Colon (tissue), 2 donors: ENCODE measurements at regions not wholly inside any gene's neighbourhood (a gene's known extent, or its start where the extent isn't known, plus 50 kb on each side); places are given as distances from the start of the nearest gene placed in this dataset.

Source experiments
- FAIRE-seq: peaks from 2 replicates; lab custom pipeline; 2012; peaks lifted over from hg19 to GRCh38; lab: Jason Lieb, UNC
- donor health status: control.
- donor health status: control.

DNA sequence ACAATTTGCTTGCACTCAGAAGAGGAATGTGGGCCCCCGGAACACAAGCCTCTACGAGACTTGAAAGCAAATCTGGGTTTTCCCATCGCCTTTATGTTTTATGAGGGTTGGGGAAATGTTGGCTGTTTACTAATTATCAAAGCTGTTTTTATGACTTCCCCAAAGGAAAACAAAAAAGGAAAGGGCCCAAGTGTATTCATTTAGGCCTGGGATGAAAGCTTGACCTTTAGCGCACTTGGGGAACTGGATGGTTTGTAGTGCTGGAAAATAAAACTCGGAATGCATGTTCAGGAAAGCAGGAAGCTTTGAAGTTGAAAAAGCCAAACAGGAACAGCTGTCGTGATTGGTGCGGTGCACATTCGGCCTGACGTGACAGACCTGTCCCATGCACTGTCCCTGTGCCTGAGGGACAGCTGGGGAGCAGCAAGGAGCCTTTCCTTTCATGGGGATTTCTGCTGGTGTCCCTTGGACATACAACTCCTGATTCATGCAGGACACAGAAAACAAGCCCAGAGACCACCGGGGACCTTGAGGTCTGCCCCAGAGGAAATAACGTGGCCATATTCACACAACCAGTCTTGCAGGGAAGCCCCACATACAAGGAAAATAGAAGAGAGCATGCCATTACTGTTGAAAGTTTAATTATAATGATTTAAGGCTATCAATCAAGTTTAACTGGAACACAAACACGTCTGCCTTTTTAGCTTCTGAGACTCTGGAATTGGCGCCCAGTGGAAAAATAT is 169.7 kb upstream of the APCDD1 start:
- no peak for FAIRE-seq

DNA sequence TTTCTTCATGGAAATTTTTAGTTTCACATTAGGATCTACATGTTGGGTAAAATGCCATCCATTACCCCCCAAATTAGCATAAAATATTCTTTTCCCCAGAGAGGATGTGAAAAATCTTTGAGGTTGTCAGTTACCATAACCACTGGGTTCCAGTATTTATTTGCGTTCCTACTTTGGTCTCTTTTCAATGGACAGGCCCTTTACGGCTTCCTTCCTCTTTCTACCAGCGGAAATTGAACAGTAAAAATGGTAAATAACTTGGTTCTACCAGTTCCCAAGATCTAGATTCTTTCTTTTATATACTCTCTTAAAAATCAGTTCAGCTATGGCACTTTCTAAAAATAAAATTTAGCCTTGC is 169.2 kb upstream of the APCDD1 start:
- FAIRE-seq = no peak

- no peak for FAIRE-seq
Observed at GRCh38 chr18:10286580-10287150, 167.8 kb upstream of the APCDD1 start.

GRCh38 chr18:10289251-10289650 is 165.2 kb upstream of the APCDD1 start:
- FAIRE-seq = no peak

GRCh38 chr18:10289951-10290637 is 164.3 kb upstream of the APCDD1 start:
- FAIRE-seq = no peak

GRCh38 chr18:10290638-10291235 is 163.7 kb upstream of the APCDD1 start:
- no peak for FAIRE-seq

- FAIRE-seq = no peak
Observed at GRCh38 chr18:10291568-10291981, 162.9 kb upstream of the APCDD1 start.

DNA sequence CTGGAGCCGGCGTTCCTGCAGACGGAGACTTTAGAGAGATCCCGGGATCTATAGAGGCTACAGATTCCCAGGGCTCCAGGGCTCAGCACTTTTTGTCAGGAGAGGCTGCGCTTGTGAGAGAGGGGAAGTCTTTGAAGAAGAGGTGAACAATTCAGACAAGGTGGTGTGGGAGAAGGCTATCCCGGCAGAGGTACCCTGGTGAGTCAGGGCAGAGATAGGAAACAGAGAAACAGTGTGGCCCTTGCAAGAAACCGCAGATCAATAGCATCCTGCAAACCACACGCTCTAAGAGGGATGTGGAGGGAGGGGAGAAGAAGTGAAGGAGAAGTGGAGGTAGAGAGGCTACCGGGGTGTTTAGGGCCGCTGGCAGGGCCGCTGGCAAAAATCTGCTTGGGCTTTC is 160.5 kb upstream of the APCDD1 start:
- no peak for FAIRE-seq

DNA sequence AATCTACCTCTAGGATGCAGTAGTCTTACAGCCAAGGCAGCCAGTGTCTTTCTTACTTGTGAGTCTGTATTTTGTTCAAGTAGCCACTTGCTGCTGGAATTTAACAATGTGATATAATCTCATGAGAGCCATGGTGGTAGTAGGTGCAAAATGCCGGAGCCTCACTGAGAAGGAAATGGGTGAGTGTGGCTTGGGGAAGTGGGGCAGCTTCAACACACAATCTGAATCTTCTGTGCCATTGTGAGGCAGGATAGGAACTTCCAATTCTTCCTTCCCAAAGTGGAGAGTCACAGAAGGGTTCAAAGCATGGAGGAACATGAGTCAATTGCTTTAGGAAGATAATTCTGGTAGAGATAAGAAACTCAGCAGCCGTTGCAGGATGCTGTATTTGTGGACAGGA is 158.7 kb upstream of the APCDD1 start:
- no peak for FAIRE-seq

DNA sequence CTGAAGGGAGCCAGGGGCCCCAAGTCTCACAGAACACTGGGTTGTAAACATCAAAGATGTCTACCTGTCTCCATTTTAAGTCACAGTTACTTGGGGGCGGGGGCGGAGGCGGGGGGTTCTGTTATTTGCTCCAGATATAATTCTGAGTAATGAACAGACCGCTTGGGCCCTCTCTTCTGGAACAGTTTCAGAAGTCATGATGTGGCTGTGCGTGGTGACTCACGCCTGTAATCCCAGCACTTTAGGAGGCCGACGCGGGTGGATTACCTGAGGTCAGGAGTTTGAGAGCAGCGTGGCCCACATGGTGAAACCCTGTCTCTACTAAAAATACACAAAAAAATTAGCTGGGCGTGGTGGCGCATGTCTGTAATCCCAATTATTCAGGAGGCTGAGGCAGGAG is 157.9 kb upstream of the APCDD1 start:
- FAIRE-seq = no peak

GRCh38 chr18:10297086-10297485 is 157.3 kb upstream of the APCDD1 start:
- FAIRE-seq = no peak

DNA sequence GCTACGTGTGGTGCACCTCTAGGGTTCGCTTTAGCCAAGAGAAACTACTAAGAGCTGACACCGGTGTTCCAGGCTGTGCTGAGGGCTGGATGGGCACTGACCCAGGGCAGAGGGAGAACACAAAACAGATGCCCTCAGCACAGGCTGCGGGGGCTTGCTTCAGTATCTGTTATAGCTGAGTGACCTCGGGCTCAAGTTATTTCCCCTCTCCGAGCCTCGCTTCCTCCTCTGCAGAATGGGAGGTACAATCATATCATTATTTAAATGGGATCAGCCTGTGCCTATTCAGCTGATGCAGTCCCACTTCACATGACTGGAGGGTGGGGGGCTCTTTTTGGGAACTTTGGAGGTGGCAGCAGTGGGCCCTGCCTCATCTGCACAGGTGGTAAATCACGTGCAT is 156.1 kb upstream of the APCDD1 start:
- FAIRE-seq = no peak

DNA sequence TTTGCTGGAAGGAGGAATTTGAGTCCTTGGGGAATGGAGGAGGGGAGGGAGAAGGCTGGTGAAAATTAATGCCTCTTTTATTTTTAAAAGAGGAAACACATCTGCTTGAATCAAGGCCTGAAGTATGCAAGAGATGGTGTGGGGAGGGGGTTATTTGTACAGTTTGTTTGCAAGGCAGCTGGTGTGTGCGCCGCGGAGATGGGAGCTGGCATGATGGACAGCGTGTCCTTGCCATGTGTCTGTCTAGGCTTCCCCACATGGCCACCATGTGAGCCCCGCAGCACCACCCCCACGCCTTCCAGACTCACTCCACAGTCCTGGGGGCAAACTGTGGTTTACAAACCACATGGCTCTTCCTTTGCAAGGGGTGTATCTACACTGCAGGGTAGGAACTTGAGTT is 154.8 kb upstream of the APCDD1 start:
- FAIRE-seq = no peak

DNA sequence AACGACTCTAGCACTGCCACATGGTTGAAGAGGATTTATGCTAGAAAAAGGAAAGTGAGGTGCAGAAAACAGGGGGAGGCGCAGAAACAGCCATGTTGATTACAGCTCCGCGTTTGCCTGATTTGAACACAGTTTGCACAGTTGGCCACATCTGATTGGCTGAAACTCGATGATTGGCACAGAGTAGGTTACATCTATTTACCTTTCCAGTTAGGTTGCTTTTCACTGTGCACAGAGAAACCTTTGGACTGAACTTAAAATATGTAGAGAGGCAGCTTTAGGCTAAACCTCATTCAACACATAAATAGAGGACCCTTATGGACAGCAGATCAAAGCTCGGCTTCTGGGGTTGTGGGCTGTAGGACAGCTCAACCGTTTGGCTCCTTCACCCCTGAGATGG is 153.7 kb upstream of the APCDD1 start:
- no peak for FAIRE-seq

GRCh38 chr18:10301831-10302483 is 152.5 kb upstream of the APCDD1 start:
- FAIRE-seq = no peak

GRCh38 chr18:10303171-10303570 is 151.3 kb upstream of the APCDD1 start:
- no peak for FAIRE-seq

- no peak for FAIRE-seq
Observed at GRCh38 chr18:10304853-10305252, 149.6 kb upstream of the APCDD1 start.

GRCh38 chr18:10306779-10307178 is 147.7 kb upstream of the APCDD1 start:
- no peak for FAIRE-seq

DNA sequence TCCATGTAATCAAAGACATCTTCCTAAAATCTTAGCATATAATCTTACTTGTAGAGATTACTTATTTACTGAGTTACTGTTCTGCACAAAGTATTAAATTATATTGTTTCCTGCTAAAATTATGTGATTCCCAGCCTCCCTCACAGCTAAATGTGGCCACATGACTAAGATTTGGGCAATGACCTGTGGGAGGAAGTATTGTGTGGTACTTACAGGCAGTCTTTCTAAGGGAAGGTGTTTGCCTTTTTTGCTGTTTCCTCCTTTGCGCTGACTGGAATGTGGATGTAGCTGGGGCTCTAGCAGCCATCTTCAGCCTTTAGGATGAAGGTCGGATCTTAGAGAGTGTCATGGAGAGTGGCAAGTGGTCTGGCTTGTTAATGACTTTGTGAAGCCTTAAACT is 146.3 kb upstream of the APCDD1 start:
- no peak for FAIRE-seq

GRCh38 chr18:10310626-10311025 is 143.8 kb upstream of the APCDD1 start:
- no peak for FAIRE-seq

GRCh38 chr18:10312326-10313015 is 142.0 kb upstream of the APCDD1 start:
- no peak for FAIRE-seq

- no peak for FAIRE-seq
Observed at GRCh38 chr18:10313016-10313342, 141.5 kb upstream of the APCDD1 start.
